ENCODE measurements at regions not wholly inside any gene's neighbourhood (a gene's known extent, or its start where the extent isn't known, plus 50 kb on each side); places are given as distances from the start of the nearest gene placed in this dataset.

- no peak for TF ChIP-seq CTCF (IDR thresholded peaks at IDR 0.05)
- Mint-ChIP-seq H3K27ac (no peak overlapping the region), H3K4me1 (ENCODE audit: low read depth) (no peaks in the 10 kb centered on the region), H3K4me3 (no peak overlapping the region), H3K9me3 (peaks cover 8% of the 10 kb centered on the region), H3K27me3 (ENCODE audit: insufficient read depth) (no peaks in the 10 kb centered on the region; the same call in 1 of the 2 replicates), H3K36me3 (ENCODE audit: low read depth) (no peaks in the 10 kb centered on the region)
- no peak for DNase-seq
Observed at GRCh38 chr17:33776304-33776703, 478.8 kb upstream of the CCL2 start.

- DNase-seq = no peak
- Mint-ChIP-seq H3K4me1 (ENCODE audit: low read depth) (no peaks in the 10 kb centered on the region), H3K27me3 (ENCODE audit: insufficient read depth) (no peaks in the 10 kb centered on the region; the same call in 1 of the 2 replicates), H3K27ac (no peak overlapping the region), H3K9me3 (peaks cover 8% of the 10 kb centered on the region), H3K4me3 (no peak overlapping the region), H3K36me3 (ENCODE audit: low read depth) (no peaks in the 10 kb centered on the region)
- TF ChIP-seq CTCF (IDR thresholded peaks at IDR 0.05) = no peak
Observed at GRCh38 chr17:33776903-33777302, 478.2 kb upstream of the CCL2 start.

- Mint-ChIP-seq H3K4me1 (ENCODE audit: low read depth) (no peaks in the 10 kb centered on the region), H3K36me3 (ENCODE audit: low read depth) (no peaks in the 10 kb centered on the region), H3K27ac (no peak overlapping the region), H3K9me3 (peaks cover 8% of the 10 kb centered on the region), H3K4me3 (no peak overlapping the region), H3K27me3 (ENCODE audit: insufficient read depth) (no peaks in the 10 kb centered on the region; the same call in 1 of the 2 replicates)
- DNase-seq = no peak
- TF ChIP-seq CTCF (IDR thresholded peaks at IDR 0.05) = no peak
Observed at GRCh38 chr17:33777674-33778073, 477.4 kb upstream of the CCL2 start.

GRCh38 chr17:33778505-33779233, 476.4 kb upstream of the CCL2 start:
- no peak for DNase-seq
- TF ChIP-seq CTCF (IDR thresholded peaks at IDR 0.05) = no peak
- Mint-ChIP-seq H3K4me3 (no peak overlapping the region), H3K27me3 (ENCODE audit: insufficient read depth) (no peaks in the 10 kb centered on the region; the same call in 1 of the 2 replicates), H3K36me3 (ENCODE audit: low read depth) (no peaks in the 10 kb centered on the region), H3K27ac (no peak overlapping the region), H3K4me1 (ENCODE audit: low read depth) (no peaks in the 10 kb centered on the region), H3K9me3 (peaks cover 8% of the 10 kb centered on the region)

GRCh38 chr17:33779234-33779591, 475.9 kb upstream of the CCL2 start:
- Mint-ChIP-seq H3K4me3 (no peak overlapping the region), H3K27me3 (ENCODE audit: insufficient read depth) (no peaks in the 10 kb centered on the region), H3K36me3 (ENCODE audit: low read depth) (no peaks in the 10 kb centered on the region)

More at GRCh38 chr17:33779234-33779591, 475.9 kb upstream of the CCL2 start:
- Mint-ChIP-seq H3K27ac (no peak overlapping the region), H3K4me1 (ENCODE audit: low read depth) (no peaks in the 10 kb centered on the region), H3K9me3 (peaks cover 8% of the 10 kb centered on the region)
- TF ChIP-seq CTCF (IDR thresholded peaks at IDR 0.05) = peak; percentile 97
- peak; percentile 63 for DNase-seq
